GM12878 (cell line): ENCODE measurements at regions not wholly inside any gene's neighbourhood (a gene's known extent, or its start where the extent isn't known, plus 50 kb on each side); places are given as distances from the start of the nearest gene placed in this dataset.

Source experiments
- ATAC-seq: fragments of 200-7000 bp; cut with Tn5 transposase; 3 replicates; pipeline ENCODE4 v1.9.1; 2020; ENCODE audit warnings: mild to moderate bottlenecking, moderate library complexity
- BruUV-seq: library from RNA; stranded (reverse); fragments of 400-500 nt; replicated peaks from 2 replicates; lab custom pipeline; 2021; lab: Mats Ljungman, UMichigan
- CTCF ChIA-PET: fragments of 300-600 bp; sonication (Branson Sonifier 250); formaldehyde crosslinking; extraction: SDS; loops from one replicate; lab custom pipeline; 2021; ENCODE audit warnings: inconsistent platforms; lab: Yijun Ruan, JAX
- POLR2A ChIA-PET: fragments of 350-600 bp; formaldehyde crosslinking; extraction: SDS; loops from one replicate; lab custom pipeline; 2021; ENCODE audit warnings: inconsistent platforms; lab: Charles Lee
- RAD21 ChIA-PET: fragments of 300-600 bp; sonication (Branson Sonifier 250); formaldehyde crosslinking; loops from one replicate; lab custom pipeline; 2023; ENCODE audit warnings: antibody characterized with exemption; ENCODE audit not compliant: unreplicated experiment; lab: Charles Lee
- SMC1A ChIA-PET: fragments of 300-600 bp; sonication (Branson Sonifier 250); formaldehyde crosslinking; loops from one replicate; lab custom pipeline; 2023; ENCODE audit not compliant: unreplicated experiment, uncharacterized antibody; lab: Charles Lee
- DNase-seq: peaks from one replicate; pipeline ENCODE4 v3.0.0-alpha.2; 2011; ENCODE audit warnings: low read depth, low spot score
- FAIRE-seq: peaks from 3 replicates; lab custom pipeline; 2011; peaks lifted over from hg19 to GRCh38; lab: Jason Lieb, UNC
- H2AFZ ChIP-seq: 2 replicates; pipeline ENCODE4 v1.6.0; 2011; ENCODE audit warnings: low read depth, low read length, control low read depth; ENCODE audit not compliant: control insufficient read depth
- H3K27ac ChIP-seq: 2 replicates; pipeline ENCODE4 v1.5.1; 2011; ENCODE audit warnings: control low read depth; ENCODE audit not compliant: control insufficient read depth, insufficient read depth
- H3K27me3 ChIP-seq, 2 experiments: replicated peaks in 1 of 2; 2 replicates each; pipeline versions ENCODE4 v1.6.0 to v1.6.1; 2011; ENCODE audit warnings: low read length in 1 of 2; ENCODE audit not compliant: control insufficient read depth in 2 of 2, insufficient read depth in 2 of 2
- H3K36me3 ChIP-seq, 2 experiments: 2 replicates each; pipeline ENCODE4 v1.5.1; 2011; ENCODE audit warnings: low read length in 1 of 2; ENCODE audit not compliant: control insufficient read depth in 2 of 2, insufficient read depth in 2 of 2
- H3K4me1 ChIP-seq: 2 replicates; pipeline ENCODE4 v1.6.1; 2011; ENCODE audit warnings: mild to moderate bottlenecking, low read length, moderate library complexity, mixed read lengths; ENCODE audit not compliant: control insufficient read depth, insufficient read depth
- H3K4me2 ChIP-seq: 2 replicates; pipeline ENCODE4 v1.6.0; 2011; ENCODE audit warnings: control low read depth; ENCODE audit not compliant: control insufficient read depth, insufficient read depth
- H3K4me3 ChIP-seq: fragments of 200-600 bp; sonication (generic); 2 replicates; pipeline ENCODE4 v1.5.1; 2016
- H3K79me2 ChIP-seq: 2 replicates; pipeline ENCODE4 v1.6.0; 2011; ENCODE audit warnings: low read length; ENCODE audit not compliant: control insufficient read depth, insufficient read depth
- H3K9ac ChIP-seq: 2 replicates; pipeline ENCODE4 v1.8.0; 2011; ENCODE audit warnings: low read length, control low read depth, mixed read lengths; ENCODE audit not compliant: control insufficient read depth, insufficient read depth
- H3K9me3 ChIP-seq: replicated peaks from 3 replicates; pipeline ENCODE4 v1.5.1; 2011; ENCODE audit warnings: mild to moderate bottlenecking, low read length; ENCODE audit not compliant: control insufficient read depth, insufficient read depth
- H4K20me1 ChIP-seq: 2 replicates; pipeline ENCODE4 v1.6.0; 2011; ENCODE audit not compliant: control insufficient read depth, insufficient read depth
- ATF3 ChIP-seq: IDR thresholded peaks from 2 replicates; pipeline ENCODE4 v1.6.1; 2011; ENCODE audit warnings: low read depth, mild to moderate bottlenecking, low read length, moderate library complexity, borderline replicate concordance; ENCODE audit errors: extremely low read depth
- ATF7 ChIP-seq: fragments of 450-650 bp; IDR thresholded peaks from 2 replicates; pipeline ENCODE4 v1.6.1; 2016; ENCODE audit warnings: low read depth, mild to moderate bottlenecking
- BACH1 ChIP-seq: fragments of 450-650 bp; IDR thresholded peaks from 2 replicates; pipeline ENCODE4 v1.6.1; 2017; ENCODE audit warnings: mild to moderate bottlenecking, borderline replicate concordance
- BCLAF1 ChIP-seq: fragments of 450-650 bp; IDR thresholded peaks from 2 replicates; pipeline ENCODE4 v1.6.1; 2017; ENCODE audit warnings: antibody characterized with exemption, mild to moderate bottlenecking, moderate library complexity
- BMI1 ChIP-seq: fragments of 450-650 bp; IDR thresholded peaks from 2 replicates; pipeline ENCODE4 v1.6.1; 2016; ENCODE audit warnings: mild to moderate bottlenecking, moderate library complexity, borderline replicate concordance
- DPF2 ChIP-seq: fragments of 450-650 bp; IDR thresholded peaks from 2 replicates; pipeline ENCODE4 v1.6.1; 2017; ENCODE audit warnings: mild to moderate bottlenecking
- EP300 ChIP-seq, 2 experiments: fragments of 150-350 bp in 1 of 2; IDR thresholded peaks; 2 replicates each; pipeline ENCODE4 v1.6.1; 2011 to 2012; ENCODE audit warnings: low read depth in 2 of 2, low read length in 2 of 2, borderline replicate concordance in 1 of 2, improper control_type of control experiment in 1 of 2, inconsistent platforms in 1 of 2; ENCODE audit not compliant: control insufficient read depth in 1 of 2
- FOS ChIP-seq: IDR thresholded peaks from 3 replicates; pipeline ENCODE4 v1.6.1; 2011; ENCODE audit warnings: borderline replicate concordance; ENCODE audit not compliant: insufficient read length; ENCODE audit errors: extremely low read depth
- HSF1 ChIP-seq: fragments of 150-350 bp; IDR thresholded peaks from 2 replicates; pipeline ENCODE4 v1.6.1; 2014; ENCODE audit warnings: mild to moderate bottlenecking, low read depth, low read length
- IRF5 ChIP-seq: fragments of 450-650 bp; IDR thresholded peaks from 2 replicates; pipeline ENCODE4 v1.6.1; 2017; ENCODE audit warnings: borderline replicate concordance
- NBN ChIP-seq: fragments of 450-650 bp; IDR thresholded peaks from 2 replicates; pipeline ENCODE4 v1.6.1; 2016
- PAX5 ChIP-seq: IDR thresholded peaks from 2 replicates; pipeline ENCODE4 v1.6.1; 2011; ENCODE audit warnings: low read depth, low read length, borderline replicate concordance
- PBX3 ChIP-seq: IDR thresholded peaks from 2 replicates; pipeline ENCODE4 v1.6.1; 2011; ENCODE audit warnings: mild to moderate bottlenecking, low read depth, low read length, moderate library complexity; ENCODE audit not compliant: insufficient replicate concordance
- POLR2AphosphoS5 ChIP-seq: IDR thresholded peaks from 2 replicates; pipeline ENCODE4 v1.6.1; 2011; ENCODE audit warnings: mild to moderate bottlenecking, low read length, inconsistent platforms
- STAT3 ChIP-seq: IDR thresholded peaks from 2 replicates; pipeline ENCODE4 v1.6.1; 2011; ENCODE audit warnings: low read depth, low read length, improper control_type of control experiment
- TCF7 ChIP-seq: IDR thresholded peaks from 2 replicates; pipeline ENCODE4 v1.6.1; 2014; ENCODE audit warnings: antibody characterized with exemption, borderline replicate concordance
- ZBED1 ChIP-seq: IDR thresholded peaks from 2 replicates; pipeline ENCODE4 v1.6.1; 2016; ENCODE audit warnings: borderline replicate concordance
- ZSCAN29 ChIP-seq: fragments of 450-650 bp; IDR thresholded peaks from 2 replicates; pipeline ENCODE4 v1.6.1; 2017; ENCODE audit warnings: mild to moderate bottlenecking, moderate library complexity
- WGBS: methylation state at CpG from one replicate; pipeline ENCODE4 v1.1.6; 2016; ENCODE audit warnings: low lambda C conversion rate; ENCODE audit not compliant: insufficient replicate concordance, insufficient coverage; ENCODE audit errors: missing lambda C conversion rate; 5-methylcytosine and 5-hydroxymethylcytosine counted together
- in situ Hi-C: fragments of 300-500 bp; cut with MboI; formaldehyde crosslinking; loops from 9 replicates; pipeline ENCODE4 v1.14.3; 2018; ENCODE audit warnings: mixed read lengths
- intact Hi-C: fragments of 100-400 bp; cut with micrococcal nuclease; formaldehyde crosslinking; loops from one replicate; pipeline ENCODE4 v1.14.2; 2022; ENCODE audit not compliant: unreplicated experiment

- no peak for ATAC-seq
- Histone ChIP-seq H2AFZ (no peak overlapping the region), H4K20me1 (no peaks in the 10 kb centered on the region), H3K9ac (no peak overlapping the region), H3K4me1 (no peaks in the 10 kb centered on the region), H3K27me3 (no peaks in the 10 kb centered on the region), H3K9me3 (no peaks in the 10 kb centered on the region; the same call in 2 of the 3 replicates), H3K4me2 (no peak overlapping the region), H3K4me3 (no peak overlapping the region), H3K79me2 (no peaks in the 10 kb centered on the region), H3K27ac (no peak overlapping the region), H3K36me3 (no peaks in the 10 kb centered on the region)
- BruUV-seq = no TSS peak
- in situ Hi-C loops (no loop called here), intact Hi-C loops (no loop called here)
- ChIA-PET CTCF (no interaction called here), POLR2A (no interaction called here), SMC1A (no interaction called here), RAD21 (no interaction called here)
- DNase-seq = no peak
- WGBS = 54% methylated on average over 9 of the region's 9 CpGs
- no peak for FAIRE-seq
- no peak for TF ChIP-seq DPF2
- TF ChIP-seq HSF1 = no peak
- TF ChIP-seq ATF3 = no peak
- no peak for TF ChIP-seq BMI1
- TF ChIP-seq PAX5 = no peak
- no peak for TF ChIP-seq BCLAF1
- no peak for TF ChIP-seq NBN
- TF ChIP-seq POLR2AphosphoS5 = no peak
- TF ChIP-seq EP300 (IDR thresholded peaks at IDR 0.05; ENCODE audit: borderline replicate concordance in 1 of 2, control insufficient read depth in 1 of 2, low read depth in 2 of 2, low read length in 2 of 2) = no peak
- TF ChIP-seq FOS = no peak
- TF ChIP-seq STAT3 = no peak
- TF ChIP-seq ZBED1 = no peak
- no peak for TF ChIP-seq TCF7
- TF ChIP-seq BACH1 = no peak
- TF ChIP-seq IRF5 = no peak
- TF ChIP-seq PBX3 = no peak
- TF ChIP-seq ZSCAN29 = no peak
- no peak for TF ChIP-seq ATF7
Measured at GRCh38 chr22:48649031-48649430, 1178.6 kb downstream of the BRD1 start.
